Testis (tissue), 2 donors: ENCODE measurements at regions not wholly inside any gene's neighbourhood (a gene's known extent, or its start where the extent isn't known, plus 50 kb on each side); places are given as distances from the start of the nearest gene placed in this dataset.

ENCODE experiments used
- DNase-seq: peaks from one replicate; pipeline ENCODE4 v3.0.0-alpha.2; 2019
- H3K27ac ChIP-seq, 2 donors: fragments of 200-600 bp; sonication (generic); one replicate each; pipeline ENCODE4 v1.5.1; 2019
- H3K27me3 ChIP-seq: fragments of 200-600 bp; sonication (generic); one replicate; pipeline ENCODE4 v1.5.1; 2019
- H3K36me3 ChIP-seq: fragments of 200-600 bp; sonication (generic); one replicate; pipeline ENCODE4 v1.5.1; 2017; ENCODE audit warnings: low read depth; ENCODE audit errors: missing control alignments
- H3K4me1 ChIP-seq: fragments of 200-600 bp; sonication (generic); one replicate; pipeline ENCODE4 v1.5.1; 2019
- H3K4me3 ChIP-seq, 2 donors: fragments of 200-600 bp; sonication (generic); one replicate each; pipeline ENCODE4 v1.5.1; 2017 to 2019
- H3K9me3 ChIP-seq: fragments of 200-600 bp; sonication (generic); one replicate; pipeline ENCODE4 v1.5.1; 2017
- CTCF ChIP-seq, 3 experiments: fragments of 450-650 bp in 2 of 3; fragments of 200-600 bp in 1 of 3; sonication (generic) in 1 of 3; IDR thresholded peaks; one replicate each; pipeline ENCODE4 v1.5.1; 2016 to 2019; ENCODE audit warnings: antibody characterized with exemption in 3 of 3, mild to moderate bottlenecking in 2 of 3, moderate library complexity in 1 of 3
- POLR2A ChIP-seq: fragments of 450-650 bp; IDR thresholded peaks from one replicate; pipeline ENCODE4 v1.6.1; 2017; ENCODE audit warnings: antibody characterized with exemption, mild to moderate bottlenecking, moderate library complexity
- WGBS, 2 donors: methylation state at CpG; one replicate each; pipeline ENCODE4 v1.1.5; 2018; 5-methylcytosine and 5-hydroxymethylcytosine counted together
- intact Hi-C: fragments of 100-400 bp; cut with DNase I; formaldehyde crosslinking; loops from one replicate; pipeline ENCODE4 v1.15.1; 2023; ENCODE audit warnings: low total_unique reads

- Histone ChIP-seq H3K27me3 (no peaks in the 10 kb centered on the region), H3K9me3 (no peaks in the 10 kb centered on the region), H3K36me3 (no peaks in the 10 kb centered on the region), H3K4me1 (no peaks in the 10 kb centered on the region), H3K27ac (no peak overlapping the region), H3K4me3 (no peak overlapping the region)
- DNase-seq, result no peak
- intact Hi-C loops, result no loop called here
- no peak for TF ChIP-seq POLR2A
- no peak for TF ChIP-seq CTCF (IDR thresholded peaks at IDR 0.05)
- 78 to 98% methylated on average over 4 of the region's 4 CpGs for WGBS, 2 donors
Measured at GRCh38 chr13:30559274-30559673, 58.4 kb upstream of the USPL1 start.

GRCh38 chr13:30560212-30560611 lies 57.5 kb upstream of the USPL1 start:
- Histone ChIP-seq H3K9me3 (no peaks in the 10 kb centered on the region), H3K4me3 (no peak overlapping the region), H3K27me3 (no peaks in the 10 kb centered on the region), H3K27ac (no peak overlapping the region), H3K36me3 (no peaks in the 10 kb centered on the region), H3K4me1 (no peaks in the 10 kb centered on the region)
- 79 to 81% methylated on average over 6 of the region's 6 CpGs for WGBS, 2 donors
- no peak for TF ChIP-seq POLR2A
- TF ChIP-seq CTCF (IDR thresholded peaks at IDR 0.05), result no peak
- no peak for DNase-seq
- intact Hi-C loops, result no loop called here

DNA sequence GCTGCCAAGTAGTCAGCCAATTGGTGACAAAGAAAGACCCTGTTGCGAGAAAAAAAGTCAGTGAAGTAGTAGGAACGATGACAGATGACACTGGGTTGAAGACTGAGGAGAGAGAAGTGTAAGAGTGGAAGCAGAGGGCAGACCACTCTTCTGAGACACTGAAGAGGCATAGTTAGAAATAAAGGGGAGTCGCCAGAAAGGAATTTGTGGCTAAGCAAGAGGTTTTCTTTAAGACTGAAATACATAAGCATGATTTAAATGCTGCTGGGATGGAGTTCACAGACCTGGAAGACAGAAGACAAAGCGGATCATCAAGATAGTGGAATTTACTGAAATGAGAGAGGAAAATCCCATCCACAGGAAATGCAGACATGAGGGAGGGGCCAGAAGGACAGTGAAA lies 56.2 kb upstream of the USPL1 start:
- no peak overlapping the region for H3K27ac ChIP-seq
- no peaks in the 10 kb centered on the region for H3K4me1 ChIP-seq
- no peak overlapping the region for H3K4me3 ChIP-seq
- H3K9me3 ChIP-seq, result no peaks in the 10 kb centered on the region
- no peak for DNase-seq
- TF ChIP-seq POLR2A (no peak), CTCF (IDR thresholded peaks at IDR 0.05) (no peak)
- H3K27me3 ChIP-seq, result no peaks in the 10 kb centered on the region
- no peaks in the 10 kb centered on the region for H3K36me3 ChIP-seq
- intact Hi-C loops, result no loop called here
- WGBS, 2 donors, result 91 to 92% methylated on average over 4 of the region's 4 CpGs

DNA sequence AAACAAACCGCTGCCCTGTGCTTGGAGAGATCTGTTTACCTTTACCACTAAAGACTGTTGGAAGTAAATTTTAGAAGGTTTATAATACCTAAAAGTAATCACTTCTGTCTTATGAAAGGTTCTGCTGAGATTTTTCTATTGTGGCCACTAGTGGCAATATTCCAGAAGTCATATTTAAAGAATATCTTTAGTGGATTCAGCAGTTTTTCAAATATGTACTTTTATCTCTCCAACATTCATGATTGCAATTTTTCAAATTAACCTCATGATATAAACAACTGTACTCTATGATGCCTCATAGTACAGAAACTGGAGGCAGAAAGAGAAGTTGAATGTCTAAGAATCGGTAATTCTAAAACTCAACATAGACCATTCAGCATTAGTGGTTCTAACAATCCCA lies 53.2 kb upstream of the USPL1 start:
- no peaks in the 10 kb centered on the region for H3K27me3 ChIP-seq
- DNase-seq, result no peak
- no peak overlapping the region for H3K4me3 ChIP-seq
- no peak overlapping the region for H3K27ac ChIP-seq
- 88 to 96% methylated on average over 2 of the region's 2 CpGs for WGBS, 2 donors
- no peaks in the 10 kb centered on the region for H3K36me3 ChIP-seq
- H3K4me1 ChIP-seq, result no peaks in the 10 kb centered on the region
- TF ChIP-seq CTCF (IDR thresholded peaks at IDR 0.05), result no peak
- no peak for TF ChIP-seq POLR2A
- H3K9me3 ChIP-seq, result no peaks in the 10 kb centered on the region
- intact Hi-C loops, result no loop called here

DNA sequence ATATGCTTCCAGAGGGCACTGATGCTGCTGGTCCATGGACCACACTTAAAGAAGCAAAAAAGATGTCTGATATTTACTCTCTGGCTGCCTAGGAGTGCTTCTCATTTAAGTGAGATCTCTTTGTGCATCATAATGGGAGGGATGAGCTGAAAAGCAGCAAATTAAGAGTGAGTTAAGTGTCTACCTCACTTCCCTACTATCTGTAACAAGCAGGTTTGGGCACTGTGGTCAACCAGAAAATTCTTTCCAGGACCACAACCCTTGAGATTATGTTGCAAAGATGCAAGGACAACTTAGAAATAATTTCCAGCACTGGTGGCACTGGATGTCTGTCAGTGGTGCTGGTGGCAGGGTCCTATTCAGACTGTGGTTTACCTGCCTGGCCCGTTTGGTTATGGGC lies 52.1 kb upstream of the USPL1 start:
- DNase-seq, result no peak
- no peak for TF ChIP-seq POLR2A
- no peak for TF ChIP-seq CTCF (IDR thresholded peaks at IDR 0.05)
- Histone ChIP-seq H3K27ac (no peak overlapping the region), H3K36me3 (no peaks in the 10 kb centered on the region), H3K9me3 (no peaks in the 10 kb centered on the region), H3K4me3 (no peak overlapping the region), H3K27me3 (no peaks in the 10 kb centered on the region), H3K4me1 (peaks cover 4% of the 10 kb centered on the region)
- 81 to 100% methylated on average over 1 of the region's 1 CpG for WGBS, 2 donors
- intact Hi-C loops, result loop anchor here (5.0 kb wide), 1 partner anchor 237 kb away; no protein-coding TSS in a partner anchor
